HCT116 (cell line): ENCODE measurements at regions not wholly inside any gene's neighbourhood (a gene's known extent, or its start where the extent isn't known, plus 50 kb on each side); places are given as distances from the start of the nearest gene placed in this dataset.
"Not testable (repeated sequence)": the region's sequence is repeated elsewhere in the genome, so short reads cannot be mapped to it uniquely, and the experiment has no call there.

ENCODE experiments used
- EZH2 ChIP-seq: fragments of 200-600 bp; sonication (generic); IDR thresholded peaks from 2 replicates; pipeline ENCODE4 v1.6.1; 2017; ENCODE audit warnings: antibody characterized with exemption, mixed run types
- POLR2A ChIP-seq: IDR thresholded peaks from 2 replicates; pipeline ENCODE4 v1.7.0; 2011; ENCODE audit warnings: borderline replicate concordance; ENCODE audit not compliant: insufficient read depth, insufficient read length; ENCODE audit errors: extremely low read depth
- SRF ChIP-seq: IDR thresholded peaks from 2 replicates; pipeline ENCODE4 v1.6.1; 2012; ENCODE audit warnings: low read depth

DNA sequence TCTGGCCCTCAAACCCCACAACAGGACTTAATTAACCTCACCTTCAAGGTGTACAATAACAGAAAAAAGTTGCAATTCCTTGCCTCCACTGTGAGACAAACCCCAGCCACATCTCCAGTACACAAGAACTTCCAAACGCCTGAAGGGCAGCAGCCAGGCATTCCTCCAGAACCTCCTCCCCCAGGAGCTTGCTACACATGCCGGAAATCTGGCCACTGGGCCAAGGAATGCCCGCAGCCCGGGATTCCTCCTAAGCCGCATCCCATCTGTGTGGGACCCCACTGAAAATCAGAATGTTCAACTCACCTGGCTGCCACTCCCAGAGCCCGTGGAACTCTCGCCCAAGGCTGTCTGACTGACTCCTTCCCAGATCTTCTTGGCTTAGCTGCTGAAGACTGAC lies 901.5 kb downstream of the TAF11L14 start:
- not testable (repeated sequence) for TF ChIP-seq POLR2A, SRF, EZH2
